ENCODE measurements at regions not wholly inside any gene's neighbourhood (a gene's known extent, or its start where the extent isn't known, plus 50 kb on each side); places are given as distances from the start of the nearest gene placed in this dataset.

- no peak for TF ChIP-seq CTCF (IDR thresholded peaks at IDR 0.05)
- no peak for TF ChIP-seq EZH2 (IDR thresholded peaks at IDR 0.05)
Observed at GRCh38 chr18:40930211-40930882, 1024.7 kb upstream of the PIK3C3 start.
